Spleen (tissue), 7 donors: ENCODE measurements at regions not wholly inside any gene's neighbourhood (a gene's known extent, or its start where the extent isn't known, plus 50 kb on each side); places are given as distances from the start of the nearest gene placed in this dataset.

Experiments
- CTCF ChIP-seq, 11 experiments: fragments of 200-600 bp in 7 of 11; fragments of 450-650 bp in 4 of 11; sonication (generic) in 4 of 11; IDR thresholded peaks in 8 of 11; conservative IDR thresholded peaks in 3 of 11; 1 replicate in 7 of 11; 2 replicates in 4 of 11; pipeline versions ENCODE4 v1.4.0 to v1.8.0; 2016 to 2021; ENCODE audit warnings: antibody characterized with exemption in 11 of 11, inconsistent platforms in 4 of 11, mild to moderate bottlenecking in 1 of 11
- POLR2A ChIP-seq, 3 donors: fragments of 450-650 bp; IDR thresholded peaks; one replicate each; pipeline ENCODE4 v1.5.1; 2017; ENCODE audit warnings: antibody characterized with exemption in 3 of 3, mild to moderate bottlenecking in 1 of 3
- POLR2AphosphoS5 ChIP-seq, 3 donors: sonication (generic); formaldehyde crosslinking; IDR thresholded peaks; one replicate each; pipeline ENCODE4 v1.5.1; 2017; ENCODE audit warnings: antibody characterized with exemption in 3 of 3
- donor health status: DM: no; HTN: no; CAD: no; lungs with moderate emphysema.
- donor health status: DM: no; HTN: no; CAD: no.
- donor health status: DM: no; HTN: no; CAD: no.

GRCh38 chr2:109058802-109059201, 69.8 kb upstream of the EDAR start:
- TF ChIP-seq CTCF (IDR thresholded peaks at IDR 0.05 in 8 of 11, conservative IDR thresholded peaks at IDR 0.05 in 3 of 11) (no peak), POLR2A (IDR thresholded peaks at IDR 0.05) (no peak), POLR2AphosphoS5 (IDR thresholded peaks at IDR 0.05) (no peak)
